Astrocyte of the cerebellum (primary cell): ENCODE measurements at regions not wholly inside any gene's neighbourhood (a gene's known extent, or its start where the extent isn't known, plus 50 kb on each side); places are given as distances from the start of the nearest gene placed in this dataset.

ENCODE experiments used
- DNase-seq: peaks from one replicate; pipeline ENCODE4 v3.0.0-alpha.2; 2011; ENCODE audit warnings: low read depth
- H3K4me3 ChIP-seq: 2 replicates; pipeline ENCODE4 v1.5.1; 2011; ENCODE audit warnings: mild to moderate bottlenecking, low read depth, low read length, moderate library complexity
- in situ Hi-C: cut with HindIII; loops from 2 replicates; pipeline ENCODE4 v1.10.0; 2017; ENCODE audit warnings: low sequenced_read_pairs
- TF ChIP-seq, protein P1 (sequence below): IDR thresholded peaks from 2 replicates; pipeline ENCODE4 v1.5.1; 2012; ENCODE audit warnings: low read length, low read depth, moderate library complexity, mild to moderate bottlenecking; ENCODE audit errors: missing control alignments

DNA sequence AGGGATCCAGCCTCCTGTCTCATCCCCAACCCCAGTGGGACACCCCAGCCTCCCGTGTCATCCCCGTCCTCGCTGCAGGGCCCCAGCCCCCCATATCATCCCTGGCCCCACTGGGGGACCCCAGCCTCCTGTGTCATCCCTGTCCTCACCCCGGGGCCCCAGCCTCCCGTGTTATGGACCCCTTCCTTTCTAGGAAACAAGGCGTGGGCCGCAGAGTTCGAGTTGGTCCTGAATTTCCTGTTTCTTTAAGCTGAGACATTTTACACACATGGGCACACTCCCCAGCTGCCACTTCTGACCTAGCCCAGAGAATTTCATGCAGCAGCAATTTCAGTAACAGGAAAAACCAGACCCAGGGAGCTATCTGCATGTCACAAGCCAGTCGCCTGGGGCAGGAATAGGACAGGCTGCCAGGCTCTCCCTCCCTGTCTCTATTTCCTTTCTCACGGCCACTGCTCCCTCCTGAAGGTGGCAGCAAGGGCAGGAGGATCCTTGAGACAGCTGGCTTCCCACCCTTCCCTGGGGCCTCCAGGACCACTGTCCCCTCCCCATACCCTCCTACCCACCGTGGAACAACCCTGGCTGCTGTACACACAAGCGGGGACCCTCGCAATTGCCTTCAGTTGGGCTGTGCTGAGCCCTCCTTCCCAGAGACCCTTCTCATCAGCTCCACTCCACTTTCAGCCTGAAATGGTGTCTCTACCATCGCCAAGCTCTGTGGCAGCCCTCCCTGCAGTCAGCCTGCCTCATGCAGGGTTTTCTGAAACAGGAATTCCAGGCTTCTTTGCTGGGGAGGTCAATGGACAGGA lies 141.9 kb upstream of the ID2 start:
- in situ Hi-C loops = no loop called here
- H3K4me3 ChIP-seq = no peak overlapping the region
- TF ChIP-seq, protein P1, sequence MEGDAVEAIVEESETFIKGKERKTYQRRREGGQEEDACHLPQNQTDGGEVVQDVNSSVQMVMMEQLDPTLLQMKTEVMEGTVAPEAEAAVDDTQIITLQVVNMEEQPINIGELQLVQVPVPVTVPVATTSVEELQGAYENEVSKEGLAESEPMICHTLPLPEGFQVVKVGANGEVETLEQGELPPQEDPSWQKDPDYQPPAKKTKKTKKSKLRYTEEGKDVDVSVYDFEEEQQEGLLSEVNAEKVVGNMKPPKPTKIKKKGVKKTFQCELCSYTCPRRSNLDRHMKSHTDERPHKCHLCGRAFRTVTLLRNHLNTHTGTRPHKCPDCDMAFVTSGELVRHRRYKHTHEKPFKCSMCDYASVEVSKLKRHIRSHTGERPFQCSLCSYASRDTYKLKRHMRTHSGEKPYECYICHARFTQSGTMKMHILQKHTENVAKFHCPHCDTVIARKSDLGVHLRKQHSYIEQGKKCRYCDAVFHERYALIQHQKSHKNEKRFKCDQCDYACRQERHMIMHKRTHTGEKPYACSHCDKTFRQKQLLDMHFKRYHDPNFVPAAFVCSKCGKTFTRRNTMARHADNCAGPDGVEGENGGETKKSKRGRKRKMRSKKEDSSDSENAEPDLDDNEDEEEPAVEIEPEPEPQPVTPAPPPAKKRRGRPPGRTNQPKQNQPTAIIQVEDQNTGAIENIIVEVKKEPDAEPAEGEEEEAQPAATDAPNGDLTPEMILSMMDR = peak; percentile 6
- no peak for DNase-seq

- no peak overlapping the region for H3K4me3 ChIP-seq
- in situ Hi-C loops = no loop called here
- TF ChIP-seq, protein P1 = no peak
- no peak for DNase-seq
Measured at GRCh38 chr2:8540552-8541055, 141.3 kb upstream of the ID2 start.

GRCh38 chr2:8541223-8541622 lies 140.6 kb upstream of the ID2 start:
- in situ Hi-C loops = no loop called here
- no peak for DNase-seq
- no peak overlapping the region for H3K4me3 ChIP-seq
- TF ChIP-seq, protein P1 = no peak

DNA sequence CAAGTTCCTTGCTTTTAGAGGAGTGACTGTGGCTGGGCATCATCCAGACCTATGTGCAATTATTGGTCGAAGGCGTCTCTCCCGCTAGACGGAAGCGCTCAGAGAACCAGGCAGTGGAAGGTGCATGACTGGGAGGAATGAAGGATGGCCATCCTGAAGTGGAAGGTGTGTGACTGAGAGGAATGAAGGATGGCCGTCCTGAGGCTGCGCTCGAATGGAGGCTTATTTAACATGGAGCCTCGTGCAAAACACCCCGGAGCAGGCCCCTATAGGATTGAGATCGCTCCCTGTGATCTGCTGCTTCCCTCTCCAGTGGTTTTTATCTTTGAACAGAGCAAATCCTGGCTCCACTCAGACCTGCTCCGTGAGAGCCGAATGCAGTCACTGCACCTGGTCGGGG lies 140.2 kb upstream of the ID2 start:
- in situ Hi-C loops = no loop called here
- H3K4me3 ChIP-seq = no peak overlapping the region
- no peak for DNase-seq
- TF ChIP-seq, protein P1 = no peak

GRCh38 chr2:8542381-8543059 lies 139.3 kb upstream of the ID2 start:
- TF ChIP-seq, protein P1 = no peak
- in situ Hi-C loops = no loop called here
- H3K4me3 ChIP-seq = no peak overlapping the region
- no peak for DNase-seq

DNA sequence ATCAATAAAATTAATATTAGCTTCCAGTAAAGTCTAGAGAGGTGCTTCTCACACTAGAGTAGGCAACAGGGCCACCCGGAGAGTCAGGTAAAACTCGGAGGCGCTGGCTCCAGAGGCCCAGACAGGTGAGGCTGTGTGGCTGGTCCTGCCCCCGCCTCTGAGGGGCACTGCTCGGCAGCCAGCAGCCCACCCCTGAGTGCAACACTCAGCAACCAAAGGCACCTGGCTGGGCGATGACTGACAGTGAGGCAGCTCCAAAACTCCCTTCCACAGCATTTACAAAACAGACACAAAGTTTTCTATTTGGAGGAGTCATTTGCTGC lies 138.8 kb upstream of the ID2 start:
- no peak for DNase-seq
- in situ Hi-C loops = no loop called here
- no peak overlapping the region for H3K4me3 ChIP-seq
- TF ChIP-seq, protein P1 = no peak
